ENCODE measurements at regions not wholly inside any gene's neighbourhood (a gene's known extent, or its start where the extent isn't known, plus 50 kb on each side); places are given as distances from the start of the nearest gene placed in this dataset.

DNA sequence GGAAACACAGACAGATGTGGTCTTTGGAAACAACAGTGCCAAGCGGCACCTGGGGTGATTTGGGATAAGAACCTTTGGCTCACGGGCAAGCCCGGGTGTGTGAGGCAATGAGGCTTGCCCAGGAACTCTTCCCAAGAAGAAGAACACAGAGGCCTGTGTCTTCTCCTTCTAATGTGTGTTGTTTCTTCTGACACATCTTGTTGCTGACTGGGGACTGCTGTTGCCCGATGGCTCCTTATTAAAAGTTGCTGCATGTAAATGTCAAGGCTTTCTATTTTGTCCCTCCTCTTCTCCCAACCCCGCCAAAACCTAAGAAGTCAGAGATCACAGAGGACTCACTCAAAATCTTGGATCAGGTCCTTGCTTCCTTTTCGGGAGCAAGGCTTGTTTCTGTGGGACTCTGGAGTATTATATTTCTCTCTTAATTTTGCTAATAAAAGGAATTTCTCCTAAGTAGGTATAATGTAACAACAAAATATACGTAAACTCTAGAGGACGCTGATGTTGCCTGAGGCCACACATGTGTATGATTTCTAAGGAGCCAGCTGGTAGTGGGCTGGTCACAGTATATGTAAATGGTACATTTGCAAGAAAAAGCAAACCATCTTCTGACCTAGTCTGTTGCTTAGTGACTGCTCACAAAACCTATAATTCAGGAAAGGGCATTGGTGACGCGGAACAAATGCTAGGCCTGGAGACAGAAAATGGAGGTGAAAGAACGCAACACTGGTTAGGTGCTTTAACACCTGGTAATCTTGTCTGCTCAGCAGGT, 232.5 kb downstream of the GADD45G start:
- CTCF ChIA-PET: no interaction called here

More for the DNA sequence above, 232.5 kb downstream of the GADD45G start:
- Histone ChIP-seq H3K9me3 (no peaks in the 10 kb centered on the region), H3K9ac (no peak overlapping the region), H3K27me3 (ENCODE audit: insufficient read depth) (no peaks in the 10 kb centered on the region), H3K27ac (ENCODE audit: low read depth in 2 of 2, low read length in 1 of 2) (no peak overlapping the region), H3K36me3 (replicated peaks in 1 of 2; ENCODE audit: control insufficient read depth in 1 of 2, insufficient read depth in 2 of 2, low read length in 1 of 2) (no peaks in the 10 kb centered on the region), H3K4me3 (ENCODE audit: low read depth in 2 of 2, low read length in 1 of 2) (no peak overlapping the region), H3K4me2 (no peak overlapping the region), H3K4me1 (ENCODE audit: control insufficient read depth in 1 of 2, insufficient read depth in 2 of 2, low read depth in 1 of 2, low read length in 1 of 2) (peaks cover 0 to 2% of the 10 kb centered on the region in 2 experiments; a peak in 1 of 4 replicates), H2AFZ (ENCODE audit: low read depth) (no peak overlapping the region), H4K20me1 (ENCODE audit: insufficient read depth) (no peaks in the 10 kb centered on the region), H3K79me2 (ENCODE audit: insufficient read depth) (no peaks in the 10 kb centered on the region), H3F3A (replicated peaks; ENCODE audit: insufficient read depth) (no peaks in the 10 kb centered on the region), H3K9me2 (no peaks in the 10 kb centered on the region)
- POLR2A ChIA-PET: no interaction called here
- DNase-seq: no peak
- WGBS (ENCODE audit: low lambda C conversion rate): 51% methylated on average over 11 of the region's 11 CpGs
- TF ChIP-seq FOSL2 (IDR thresholded peaks at IDR 0.05; ENCODE audit: borderline replicate concordance, low read depth) (no peak), CHD2 (IDR thresholded peaks at IDR 0.05; ENCODE audit: low read length, partially characterized antibody) (no peak), JUND (IDR thresholded peaks at IDR 0.05) (no peak), CTCF (IDR thresholded peaks at IDR 0.05) (no peak), ZBTB33 (IDR thresholded peaks at IDR 0.05; ENCODE audit: borderline replicate concordance, low read depth) (no peak), RFX5 (IDR thresholded peaks at IDR 0.05; ENCODE audit: low read length) (no peak), EZH2phosphoT487 (IDR thresholded peaks at IDR 0.05; ENCODE audit: borderline replicate concordance, low read depth) (no peak), REST (IDR thresholded peaks at IDR 0.05; ENCODE audit: low read depth, low read length) (no peak), FOXM1 (IDR thresholded peaks at IDR 0.05; ENCODE audit: low read depth) (no peak), RXRA (IDR thresholded peaks at IDR 0.05; ENCODE audit: borderline replicate concordance, low read depth) (no peak), SMC3 (IDR thresholded peaks at IDR 0.05; ENCODE audit: low read depth, low read length) (no peak), MEF2A (IDR thresholded peaks at IDR 0.05; ENCODE audit: borderline replicate concordance, low read depth) (no peak), POLR2AphosphoS5 (IDR thresholded peaks at IDR 0.05; ENCODE audit: low read depth, low read length) (no peak), PBX3 (IDR thresholded peaks at IDR 0.05) (no peak)
- TF ChIP-seq, protein P1, sequence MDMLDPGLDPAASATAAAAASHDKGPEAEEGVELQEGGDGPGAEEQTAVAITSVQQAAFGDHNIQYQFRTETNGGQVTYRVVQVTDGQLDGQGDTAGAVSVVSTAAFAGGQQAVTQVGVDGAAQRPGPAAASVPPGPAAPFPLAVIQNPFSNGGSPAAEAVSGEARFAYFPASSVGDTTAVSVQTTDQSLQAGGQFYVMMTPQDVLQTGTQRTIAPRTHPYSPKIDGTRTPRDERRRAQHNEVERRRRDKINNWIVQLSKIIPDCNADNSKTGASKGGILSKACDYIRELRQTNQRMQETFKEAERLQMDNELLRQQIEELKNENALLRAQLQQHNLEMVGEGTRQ (IDR thresholded peaks at IDR 0.05; ENCODE audit: borderline replicate concordance, low read depth, low read length): no peak

Data from SK-N-SH (cell line).